COR-L47 (cell line): ENCODE measurements at regions not wholly inside any gene's neighbourhood (a gene's known extent, or its start where the extent isn't known, plus 50 kb on each side); places are given as distances from the start of the nearest gene placed in this dataset.

ENCODE experiments used
- DNase-seq: peaks from one replicate; lab custom pipeline; 2025; lab: John Stamatoyannopoulos, UW

GRCh38 chr14:39763402-39763890 is 331.2 kb upstream of the FBXO33 start:
- no peak for DNase-seq

GRCh38 chr14:39762576-39763401 is 330.6 kb upstream of the FBXO33 start:
- DNase-seq = no peak

DNA sequence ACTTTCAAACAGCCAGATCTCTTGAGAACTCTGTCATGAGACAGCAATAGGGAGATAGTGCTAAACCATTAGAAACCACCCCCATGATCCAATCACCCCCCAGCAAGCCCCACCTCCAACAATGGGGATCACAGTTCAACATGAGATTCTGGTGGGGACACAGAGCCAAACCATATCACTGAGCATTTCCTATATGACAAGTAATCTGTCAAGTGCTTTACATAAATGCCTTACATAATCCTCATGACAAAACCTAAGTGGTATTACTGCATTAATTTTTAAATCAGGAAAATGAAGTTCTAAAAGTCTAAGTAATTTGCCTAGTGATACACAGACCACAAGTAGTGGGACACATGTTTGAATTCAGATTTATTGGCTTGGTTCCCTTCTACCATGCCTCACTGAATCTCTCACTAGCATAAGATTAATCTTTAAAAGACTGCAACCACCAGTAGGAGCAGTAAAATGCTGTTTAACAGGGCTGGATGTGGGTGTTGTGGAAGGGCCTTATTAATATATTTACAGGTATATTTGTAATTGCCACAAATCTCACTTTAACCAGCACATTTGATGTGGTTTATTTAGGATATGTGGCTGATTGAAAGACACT is 323.1 kb upstream of the FBXO33 start:
- DNase-seq = no peak

GRCh38 chr14:39740454-39740853 is 308.2 kb upstream of the FBXO33 start:
- no peak for DNase-seq

DNA sequence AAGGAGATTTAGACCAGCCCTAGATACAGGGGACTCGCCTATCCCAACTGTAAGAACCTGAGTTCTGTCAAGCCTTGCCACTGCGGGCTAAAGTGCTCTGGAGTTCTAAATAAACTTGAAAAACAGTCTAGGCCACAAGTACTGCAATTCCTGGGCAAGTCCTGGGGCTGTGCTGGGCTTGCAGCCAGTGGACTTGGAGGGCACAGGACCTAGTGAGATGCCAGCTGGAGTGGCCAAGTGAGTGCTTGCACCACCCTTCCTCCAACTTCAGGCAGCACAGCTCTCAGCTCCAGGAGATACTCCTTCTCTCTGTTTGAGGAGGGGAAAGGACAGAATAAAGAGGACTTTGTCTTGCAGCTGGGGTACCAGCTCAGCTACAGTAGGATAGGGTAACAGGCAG is 307.6 kb upstream of the FBXO33 start:
- no peak for DNase-seq

DNA sequence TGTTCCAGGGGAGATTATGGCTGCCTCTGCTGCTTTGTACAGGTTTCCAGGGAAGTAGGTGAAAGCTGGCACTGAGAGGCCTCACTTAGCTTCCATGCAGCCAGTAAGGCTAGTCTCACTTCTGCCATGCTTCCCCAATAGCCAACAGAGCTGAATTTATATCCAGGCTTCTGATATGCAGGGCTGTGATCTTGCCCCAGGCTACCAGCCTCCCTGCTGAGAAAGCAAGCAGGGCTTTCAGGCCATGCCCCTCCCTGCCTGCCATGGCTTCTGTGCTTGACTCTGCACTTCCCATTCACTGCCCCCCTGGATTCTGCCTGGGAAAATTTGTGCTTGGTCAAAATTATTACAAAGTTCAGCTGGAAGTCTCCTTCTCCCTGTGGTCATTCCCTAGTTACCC is 302.1 kb upstream of the FBXO33 start:
- DNase-seq = no peak

- DNase-seq = no peak
Measured at GRCh38 chr14:39733741-39734140, 301.5 kb upstream of the FBXO33 start.

DNA sequence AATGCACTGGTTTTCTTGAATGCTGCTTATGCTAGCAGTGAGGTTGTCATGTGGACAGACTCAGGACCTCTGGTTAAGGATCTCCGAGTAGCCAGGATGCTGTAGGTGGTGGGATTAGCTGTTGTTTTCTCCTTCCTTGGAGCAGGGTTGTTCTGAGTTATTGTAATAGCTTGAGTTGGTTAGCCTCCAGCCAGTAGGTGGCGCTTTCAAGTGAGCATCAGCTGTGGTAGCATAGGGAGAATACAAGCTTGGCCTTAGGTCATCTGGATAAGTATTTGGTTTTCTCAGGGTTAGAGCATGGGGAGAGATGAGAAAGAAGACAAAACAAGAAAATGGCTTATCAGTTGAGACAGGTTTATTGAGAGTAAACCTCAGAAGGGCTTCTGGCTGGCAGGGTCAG is 299.7 kb upstream of the FBXO33 start:
- no peak for DNase-seq

- DNase-seq = no peak
Measured at GRCh38 chr14:39726563-39726962, 294.3 kb upstream of the FBXO33 start.

GRCh38 chr14:39722547-39723273 is 290.5 kb upstream of the FBXO33 start:
- no peak for DNase-seq

DNA sequence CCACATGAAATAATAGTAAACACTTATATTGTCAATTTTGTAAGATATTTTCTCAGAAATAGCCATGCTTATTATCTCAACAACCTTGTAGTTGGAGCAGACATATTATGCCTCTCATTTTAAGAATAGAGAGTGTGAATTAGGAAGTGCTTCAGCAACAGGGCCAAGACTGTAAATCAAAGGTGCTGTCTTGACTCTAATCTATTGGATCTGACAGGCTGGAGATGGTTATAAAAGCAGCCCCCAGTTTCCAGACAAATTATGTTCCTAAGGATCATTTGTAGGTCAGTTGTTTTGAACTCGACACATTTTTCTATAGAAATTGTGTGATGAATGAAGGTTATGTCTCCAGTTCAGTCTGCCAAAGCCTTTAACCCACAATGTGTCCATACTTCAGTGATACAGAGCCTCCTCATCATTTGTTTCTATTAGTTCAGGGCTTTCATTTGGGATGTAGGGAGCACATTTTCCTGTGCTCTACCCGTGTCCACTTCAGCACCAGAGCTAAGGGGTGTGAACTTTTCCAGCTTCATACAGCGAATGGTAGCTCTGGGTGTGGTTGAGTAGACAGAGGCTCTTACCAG is 284.8 kb upstream of the FBXO33 start:
- no peak for DNase-seq

GRCh38 chr14:39712293-39712999 is 280.2 kb upstream of the FBXO33 start:
- DNase-seq = no peak

GRCh38 chr14:39704594-39704993 is 272.4 kb upstream of the FBXO33 start:
- DNase-seq = no peak

- no peak for DNase-seq
Measured at GRCh38 chr14:39694341-39694740, 262.1 kb upstream of the FBXO33 start.

DNA sequence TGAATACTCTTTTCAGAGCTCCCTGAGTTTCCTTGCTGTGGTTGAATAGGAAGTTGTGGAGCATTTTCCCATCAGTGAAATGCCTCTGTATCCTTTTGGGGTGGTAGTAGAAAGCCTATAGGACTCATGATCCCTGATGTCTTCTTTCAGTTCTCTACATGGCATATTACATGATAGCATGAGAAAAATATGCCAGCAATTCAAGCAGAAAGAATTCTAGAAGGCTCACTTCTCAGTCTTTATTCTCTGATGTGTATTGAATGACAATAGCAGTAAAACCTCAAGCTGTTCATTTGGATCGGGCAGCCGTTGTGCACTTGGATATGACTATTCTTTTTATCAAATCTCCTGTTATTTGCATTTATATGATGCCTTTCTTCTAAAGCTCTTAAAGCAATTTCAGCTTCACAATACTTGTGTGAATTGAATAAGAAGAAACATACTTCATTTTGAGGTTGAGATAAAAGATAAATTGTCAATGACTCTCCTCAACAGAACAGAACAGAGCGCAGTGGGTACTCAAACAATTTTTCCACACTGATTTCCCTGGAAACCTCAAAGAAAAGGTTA is 251.5 kb upstream of the FBXO33 start:
- no peak for DNase-seq

- no peak for DNase-seq
Measured at GRCh38 chr14:39682582-39682981, 250.3 kb upstream of the FBXO33 start.

- no peak for DNase-seq
Measured at GRCh38 chr14:39681782-39682399, 249.7 kb upstream of the FBXO33 start.

- no peak for DNase-seq
Measured at GRCh38 chr14:39680777-39681176, 248.5 kb upstream of the FBXO33 start.

GRCh38 chr14:39673734-39674133 is 241.5 kb upstream of the FBXO33 start:
- DNase-seq = no peak

GRCh38 chr14:39673270-39673711 is 241.1 kb upstream of the FBXO33 start:
- DNase-seq = no peak

- no peak for DNase-seq
Measured at GRCh38 chr14:39668449-39668848, 236.2 kb upstream of the FBXO33 start.
